ENCODE measurements at regions not wholly inside any gene's neighbourhood (a gene's known extent, or its start where the extent isn't known, plus 50 kb on each side); places are given as distances from the start of the nearest gene placed in this dataset.
A peak's percentile ranks its signal among the peaks of the same experiment; 100 is the strongest.

DNA sequence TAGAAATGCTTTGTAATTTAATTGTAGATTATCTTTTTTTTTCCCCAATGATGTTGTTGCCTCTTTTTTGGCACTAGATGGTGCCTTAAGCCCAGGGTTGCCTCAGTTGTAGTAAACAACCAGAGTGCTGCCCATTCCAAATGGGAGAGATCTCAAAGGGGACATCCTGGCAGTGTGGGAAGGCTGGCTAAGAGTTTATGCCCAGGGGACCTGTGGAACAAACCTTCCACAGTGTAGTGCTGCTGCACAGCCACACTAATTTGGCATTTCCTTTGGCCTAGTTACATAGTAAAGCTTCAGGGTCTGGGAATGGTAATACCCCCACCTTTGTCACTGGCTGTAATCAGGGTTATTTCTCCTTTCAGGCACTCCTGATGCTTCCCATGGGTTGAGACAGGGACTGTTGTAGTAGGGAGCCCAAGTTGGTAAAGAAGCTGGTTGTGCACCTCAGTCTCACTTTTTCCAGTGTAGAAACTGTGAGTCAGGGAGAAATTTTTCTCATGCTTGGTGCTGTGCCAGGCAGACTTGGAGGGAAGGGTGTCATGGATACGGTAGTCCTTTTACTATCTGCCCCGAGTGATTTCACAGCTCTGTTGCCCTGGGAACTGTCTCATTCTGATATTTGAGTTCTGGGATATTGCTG lies 177.8 kb upstream of the ECI2 start:
- DNase-seq: no peak

DNA sequence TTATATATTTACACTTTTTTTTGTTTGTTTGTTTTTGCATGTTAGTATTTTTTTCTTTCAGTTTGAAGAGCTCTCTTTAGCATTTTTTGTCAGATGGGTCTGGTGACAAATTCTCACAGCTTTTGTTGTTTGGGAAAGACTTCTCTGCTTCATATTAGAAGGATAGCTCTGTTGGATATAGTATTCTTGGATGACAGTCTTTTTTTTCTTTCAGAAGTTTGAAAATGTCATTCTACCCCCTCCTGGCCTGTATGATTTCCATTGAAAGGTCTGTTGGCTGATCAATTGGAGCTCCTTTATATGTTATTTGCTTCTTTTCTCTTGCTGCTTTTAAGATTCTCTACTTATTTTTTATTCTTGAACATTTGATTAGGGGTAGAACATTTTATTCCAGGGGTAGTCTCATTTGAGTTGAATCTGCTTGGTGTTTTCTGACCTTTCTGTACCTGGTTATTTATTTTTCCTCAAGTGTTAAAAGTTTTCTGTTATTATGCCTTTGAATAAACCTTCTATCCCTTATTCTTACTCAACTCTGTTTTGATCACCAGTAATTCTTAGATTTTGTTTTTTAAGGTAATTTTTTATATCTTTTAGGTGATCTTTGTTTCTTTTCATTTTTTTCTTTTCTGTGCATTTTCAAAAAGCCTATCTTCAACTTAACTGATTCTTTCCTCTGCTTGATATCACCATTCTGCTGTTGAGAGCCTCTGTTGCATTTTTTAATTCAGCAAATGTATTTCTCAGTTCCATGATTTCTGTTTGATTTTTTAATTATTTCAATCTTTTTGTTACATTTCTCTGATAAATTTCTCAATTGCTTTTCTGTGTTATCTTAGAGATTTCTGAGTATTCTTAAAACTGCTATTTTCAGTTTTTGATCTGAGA lies 176.8 kb upstream of the ECI2 start:
- DNase-seq: no peak

DNA sequence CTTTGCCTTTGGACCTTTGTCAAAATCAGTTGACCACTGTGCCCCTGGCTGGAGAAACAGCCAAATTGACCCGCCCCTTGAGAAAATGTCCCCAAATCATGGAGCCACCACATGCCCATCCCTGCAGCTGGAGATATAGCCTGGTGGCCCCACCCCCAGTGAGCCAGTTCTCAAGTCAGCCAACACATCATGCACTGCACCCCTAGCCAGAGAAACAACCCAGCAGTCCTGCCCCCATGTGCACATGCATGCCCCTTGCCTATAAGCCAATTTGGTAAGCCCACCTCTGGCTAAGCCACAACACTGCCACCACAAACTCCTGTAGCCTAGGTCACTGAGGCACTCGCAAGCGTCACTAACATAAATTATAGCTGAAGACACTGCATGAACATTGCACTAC lies 174.2 kb upstream of the ECI2 start:
- no peak for DNase-seq

DNA sequence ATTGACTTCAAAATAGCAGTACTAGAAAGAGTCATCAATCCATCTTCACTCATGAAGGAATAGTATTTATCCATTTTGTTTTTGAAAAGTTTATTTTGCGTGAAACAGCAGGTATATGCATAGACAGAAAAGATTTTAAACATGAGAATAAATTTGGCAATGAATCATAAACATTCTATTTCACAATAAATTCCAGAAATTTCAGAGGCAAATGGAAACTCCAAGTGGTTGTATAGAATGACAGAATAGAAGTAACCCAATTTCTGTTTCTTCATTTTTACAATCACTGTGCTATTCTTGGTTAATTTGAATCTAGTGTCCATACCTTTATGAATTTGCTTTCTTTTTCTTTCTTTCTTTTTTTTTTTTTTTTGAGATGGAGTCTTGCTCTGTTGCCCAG lies 173.0 kb upstream of the ECI2 start:
- no peak for DNase-seq

DNA sequence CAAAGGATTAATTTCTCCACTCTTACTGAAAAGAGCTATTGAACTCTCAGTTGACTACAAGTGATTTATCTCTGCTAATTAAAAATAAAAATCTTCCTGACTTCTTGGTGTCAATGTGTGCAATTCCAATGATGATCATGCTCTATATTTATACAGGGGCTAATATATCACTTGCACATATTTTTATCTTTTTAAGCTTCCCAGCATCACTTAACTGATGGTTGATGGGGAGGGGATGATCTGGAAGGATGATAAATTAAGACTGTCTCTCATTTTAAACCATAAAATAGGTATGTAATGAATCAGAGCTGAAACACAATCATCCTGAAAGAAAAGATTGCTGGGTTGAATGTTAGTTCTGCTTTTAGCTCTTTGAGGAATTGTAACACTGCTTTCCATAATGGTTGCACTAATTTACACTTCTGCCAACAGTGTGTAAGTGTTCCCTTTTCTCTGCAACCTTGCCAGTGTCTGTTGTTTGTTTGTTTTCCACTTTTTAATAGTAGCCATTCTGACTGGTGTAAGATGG lies 169.6 kb upstream of the ECI2 start:
- no peak for DNase-seq

DNA sequence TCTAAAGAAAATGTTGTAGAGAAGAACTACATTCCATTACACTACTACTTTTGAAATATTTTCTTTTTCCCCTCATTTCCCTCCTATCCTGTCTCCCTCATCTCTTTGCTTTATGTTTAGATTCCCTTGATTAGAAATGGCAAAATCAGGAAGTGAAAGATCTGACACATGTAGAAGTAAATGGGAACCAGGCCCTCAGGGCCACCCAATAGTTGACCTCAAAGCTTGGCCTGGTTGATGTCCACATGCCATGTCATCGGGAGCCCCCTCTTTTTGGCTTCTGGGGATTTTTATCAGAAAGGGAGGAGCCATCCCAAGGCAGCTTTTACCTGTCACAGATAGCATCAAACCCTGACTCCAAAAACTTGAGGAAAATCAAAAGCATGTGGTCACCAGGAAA lies 168.3 kb upstream of the ECI2 start:
- no peak for DNase-seq

DNA sequence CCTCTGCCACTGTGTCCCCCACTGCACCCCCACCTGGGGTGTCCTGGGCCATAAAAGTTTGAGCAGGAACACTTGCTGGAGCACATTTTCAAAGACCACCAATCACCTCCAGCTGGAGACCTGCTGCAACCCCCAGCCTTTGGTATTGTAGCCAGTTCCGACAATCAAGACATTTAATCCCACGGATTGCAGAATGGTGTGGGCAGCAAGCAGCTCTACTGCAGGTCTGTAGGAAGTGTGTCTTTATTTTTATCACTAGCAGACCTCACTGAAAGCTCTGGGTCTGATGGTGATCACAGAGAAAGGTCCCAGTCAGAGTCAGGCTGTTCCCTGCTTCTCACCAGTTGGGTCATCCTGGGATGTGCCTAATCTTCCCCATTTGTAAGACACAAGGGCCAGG lies 167.1 kb upstream of the ECI2 start:
- no peak for DNase-seq

DNA sequence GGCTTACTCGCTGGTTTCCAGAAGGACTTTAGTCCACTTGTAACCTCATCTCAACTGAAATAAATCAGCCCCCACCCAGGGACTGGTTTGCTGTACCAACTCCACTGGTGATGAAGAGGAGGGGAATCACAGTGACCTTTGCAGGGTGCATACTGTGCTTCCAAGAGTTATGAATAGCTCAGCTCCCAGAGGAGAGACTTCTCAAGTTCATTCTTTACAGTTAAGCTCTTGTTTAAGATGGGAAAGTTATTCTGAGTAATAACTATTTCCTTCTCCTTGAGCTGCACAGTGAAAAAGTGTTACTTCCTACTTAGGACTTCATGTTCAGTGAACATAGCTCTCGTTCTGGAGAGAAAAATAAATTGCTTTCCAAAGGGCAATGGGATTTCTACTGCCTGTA lies 166.5 kb upstream of the ECI2 start:
- no peak for DNase-seq

DNA sequence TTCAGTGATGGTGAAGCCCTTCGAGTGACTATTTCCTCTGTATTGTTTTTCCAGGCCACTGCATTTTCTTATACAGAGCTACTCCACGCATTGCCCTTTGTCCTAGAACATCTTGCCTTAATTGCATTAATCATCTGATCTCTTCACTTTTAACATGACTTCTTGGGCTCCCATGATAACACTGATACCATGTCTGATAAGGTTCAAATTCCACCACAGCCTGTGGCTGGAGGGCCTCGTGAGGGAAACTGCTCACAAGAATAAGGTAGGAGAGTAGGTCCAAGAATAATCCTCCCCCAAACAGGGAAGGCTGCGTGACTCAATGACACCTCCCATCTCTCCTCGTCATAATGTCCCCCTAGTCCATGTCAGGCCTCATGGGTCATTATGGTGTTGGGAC lies 165.5 kb upstream of the ECI2 start:
- no peak for DNase-seq

DNA sequence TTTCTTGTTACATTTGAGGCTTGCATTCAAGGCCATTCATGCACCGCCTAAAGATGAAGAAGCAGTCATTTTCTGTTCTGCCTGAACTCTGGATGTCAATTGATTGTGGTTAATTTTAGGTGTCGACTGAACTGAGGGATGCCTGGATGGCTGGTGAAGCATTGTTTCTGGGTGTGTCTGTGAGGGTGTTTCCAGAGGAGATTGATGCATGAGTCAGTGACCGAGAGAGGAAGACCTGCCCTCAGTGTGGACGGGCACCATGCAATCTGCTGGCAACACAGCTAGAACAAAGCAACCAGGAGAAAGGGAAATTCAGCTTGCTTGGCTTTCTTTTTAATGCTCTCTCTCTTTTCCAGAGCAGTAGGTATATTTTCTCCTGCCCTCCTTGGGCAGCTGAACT lies 164.1 kb upstream of the ECI2 start:
- no peak for DNase-seq

DNA sequence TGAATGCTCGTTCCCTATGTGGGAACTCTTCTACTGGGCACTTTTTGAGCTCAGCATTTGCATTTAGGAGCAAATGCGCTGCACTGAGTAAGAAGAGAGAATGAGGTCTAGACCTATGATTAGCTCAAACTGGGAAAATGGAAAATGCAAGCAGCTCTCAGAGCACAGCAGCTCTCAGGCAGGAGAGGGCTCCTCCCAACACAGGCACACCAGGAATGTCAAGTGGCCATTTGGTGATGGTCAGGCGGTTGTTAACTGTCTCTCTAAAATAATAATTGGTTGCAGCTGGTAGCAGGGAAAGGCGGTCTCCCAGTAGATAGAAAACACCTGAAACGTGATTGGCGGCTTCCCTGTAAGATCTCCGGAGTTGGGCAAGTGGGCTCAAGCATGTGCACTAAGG lies 162.0 kb upstream of the ECI2 start:
- no peak for DNase-seq

DNA sequence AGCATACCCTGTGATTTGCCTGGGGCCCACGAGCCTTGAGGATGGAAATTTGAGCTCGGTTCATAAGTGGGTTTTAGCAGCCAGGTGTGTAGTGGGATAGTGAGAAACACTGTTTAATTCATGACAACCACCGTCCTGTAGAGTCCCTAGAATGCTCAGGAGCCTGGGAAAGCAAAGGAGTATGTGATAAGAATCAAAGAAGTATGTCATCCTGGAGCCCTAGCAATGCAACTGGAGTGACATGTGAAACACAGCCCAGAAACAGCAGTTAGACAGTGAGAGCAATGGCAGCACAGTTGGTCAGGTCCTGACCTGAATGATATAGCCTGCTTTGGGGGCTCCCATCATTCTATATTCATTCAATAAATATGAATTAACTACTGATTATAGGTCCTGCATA lies 161.2 kb upstream of the ECI2 start:
- DNase-seq: no peak

DNA sequence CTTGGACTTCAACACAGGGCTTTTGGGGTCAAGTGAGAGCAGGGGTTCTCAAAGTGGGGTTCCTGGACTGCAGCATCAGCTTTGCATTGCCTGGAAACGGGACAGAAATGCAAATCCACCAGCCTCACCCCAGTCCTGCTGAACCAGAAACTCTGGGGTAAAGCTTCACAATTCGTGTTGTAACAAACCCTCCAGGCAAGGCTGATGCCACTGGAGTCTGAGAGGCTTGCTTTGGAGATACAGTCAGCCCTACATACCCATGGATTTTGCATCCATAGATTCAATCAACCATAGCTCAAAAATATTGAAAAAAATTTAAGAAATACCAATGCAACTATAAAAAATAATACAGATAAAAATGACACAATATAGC lies 160.4 kb upstream of the ECI2 start:
- DNase-seq: no peak

DNA sequence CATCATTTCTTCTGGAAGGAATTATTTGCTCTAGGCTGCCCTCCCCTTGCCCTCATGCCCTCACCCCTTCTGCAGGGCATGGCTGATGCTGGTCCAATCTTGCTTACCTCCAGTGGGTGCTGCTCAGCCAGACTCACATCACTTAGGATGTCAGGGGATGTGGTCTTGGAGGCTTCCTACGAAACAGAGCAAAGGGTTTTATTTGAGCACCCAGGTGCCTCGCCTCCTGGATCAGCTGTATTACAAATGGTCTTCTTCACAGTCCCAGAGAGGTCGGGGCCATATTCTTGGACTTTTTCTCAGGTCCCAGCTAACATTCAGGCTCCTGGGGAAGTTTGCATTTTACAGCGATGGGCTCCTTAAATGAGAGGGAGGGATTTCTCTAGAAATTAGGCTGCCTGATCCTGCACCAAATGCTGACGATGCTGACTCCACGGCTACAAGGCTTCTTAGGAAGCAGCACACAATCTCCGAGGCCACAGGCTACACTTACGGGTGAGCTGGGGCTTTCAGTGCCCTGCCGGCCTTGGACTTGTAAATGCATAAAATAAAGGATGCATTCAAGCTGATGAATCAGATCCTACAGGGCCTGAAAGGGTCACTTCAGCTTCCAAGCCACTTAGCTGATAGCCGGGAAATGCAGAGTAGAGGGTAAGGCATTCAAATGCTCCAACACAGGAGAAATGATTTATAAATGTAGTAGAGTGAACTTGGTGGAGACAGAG lies 159.8 kb upstream of the ECI2 start:
- no peak for DNase-seq

DNA sequence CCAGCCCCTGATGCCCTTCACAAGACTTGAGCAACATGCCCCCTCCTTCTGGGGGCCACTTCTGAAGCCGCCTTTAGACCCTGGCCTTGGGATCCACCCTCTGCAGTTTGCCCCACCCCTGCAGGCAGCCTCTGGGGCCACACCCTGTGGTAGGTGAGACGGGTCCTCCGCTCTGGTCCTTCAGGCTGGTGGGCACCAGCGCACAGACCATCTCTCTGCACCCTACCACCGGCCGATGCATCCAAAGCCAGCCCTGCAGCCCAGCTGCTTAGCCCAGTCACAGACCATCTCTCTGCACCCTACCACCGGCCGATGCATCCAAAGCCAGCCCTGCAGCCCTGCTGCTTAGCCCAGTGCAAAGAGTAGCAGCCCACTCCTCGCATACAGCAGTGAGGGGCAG lies 159.3 kb upstream of the ECI2 start:
- DNase-seq: no peak

DNA sequence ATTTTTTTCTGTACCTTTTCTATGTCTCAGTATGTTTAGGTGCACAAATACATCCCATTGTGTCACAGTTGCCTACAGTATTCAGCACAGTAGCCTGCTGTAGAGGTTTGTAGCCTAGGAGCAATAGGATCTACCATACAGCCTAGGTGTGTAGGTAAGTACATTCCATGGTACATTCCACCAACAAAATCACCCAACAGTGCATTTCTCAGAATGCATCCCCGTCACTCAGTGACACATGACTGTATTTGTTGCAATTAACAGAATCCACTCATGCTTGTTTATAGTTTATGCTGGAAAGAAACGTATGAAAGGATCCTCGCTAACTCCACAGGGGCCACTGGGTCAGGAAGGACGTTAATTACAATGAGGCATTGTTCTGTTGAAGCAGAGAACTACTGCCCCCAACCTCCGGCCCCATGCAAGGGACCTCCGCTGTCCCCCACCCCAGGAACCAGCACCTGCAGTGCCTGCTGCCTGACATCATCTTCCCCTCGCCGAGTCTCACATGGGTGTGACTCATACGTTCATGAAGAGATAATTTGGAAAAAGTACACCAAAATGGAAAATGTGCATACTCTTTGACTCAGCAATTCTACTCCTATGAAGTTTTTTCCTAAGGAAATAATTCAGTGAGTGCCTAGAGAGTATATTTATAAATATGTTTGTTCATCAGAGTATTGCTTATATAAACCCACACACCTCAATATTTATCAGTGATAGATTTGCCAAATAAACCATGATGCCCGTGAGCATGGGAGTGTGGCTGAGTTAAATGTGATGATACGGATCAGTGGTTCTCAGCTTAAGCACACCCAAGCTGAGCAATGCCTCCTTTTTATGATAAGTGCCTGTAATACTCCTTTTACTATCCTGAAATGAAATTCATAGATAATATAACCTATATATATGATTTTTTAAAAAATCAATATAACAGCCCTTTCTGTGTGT lies 156.4 kb upstream of the ECI2 start:
- no peak for DNase-seq

DNA sequence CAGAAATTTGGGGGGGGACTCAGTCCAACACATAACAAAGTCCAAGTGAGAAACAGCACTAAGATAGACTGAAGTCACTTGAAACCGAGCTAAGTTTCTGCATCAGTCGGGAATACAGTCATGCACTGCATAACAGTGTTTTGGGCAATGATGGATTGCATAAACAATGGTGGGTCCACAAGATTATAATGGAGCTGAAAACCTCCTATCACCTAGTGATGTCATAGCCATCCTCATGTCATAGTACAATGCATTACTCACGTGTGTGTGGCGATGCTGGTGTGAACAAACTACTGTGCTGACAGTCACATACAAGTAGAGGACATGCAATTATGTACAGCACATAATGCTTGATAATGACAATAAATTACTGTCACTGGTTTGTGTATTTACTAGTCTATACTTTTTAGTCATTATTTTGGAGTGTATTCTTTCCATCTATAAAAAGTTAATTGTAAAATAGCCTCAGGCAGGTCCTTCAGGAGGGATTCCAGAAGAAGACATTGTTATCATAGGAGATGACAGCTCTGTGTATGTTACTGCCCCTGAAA lies 154.5 kb upstream of the ECI2 start:
- DNase-seq: no peak

DNA sequence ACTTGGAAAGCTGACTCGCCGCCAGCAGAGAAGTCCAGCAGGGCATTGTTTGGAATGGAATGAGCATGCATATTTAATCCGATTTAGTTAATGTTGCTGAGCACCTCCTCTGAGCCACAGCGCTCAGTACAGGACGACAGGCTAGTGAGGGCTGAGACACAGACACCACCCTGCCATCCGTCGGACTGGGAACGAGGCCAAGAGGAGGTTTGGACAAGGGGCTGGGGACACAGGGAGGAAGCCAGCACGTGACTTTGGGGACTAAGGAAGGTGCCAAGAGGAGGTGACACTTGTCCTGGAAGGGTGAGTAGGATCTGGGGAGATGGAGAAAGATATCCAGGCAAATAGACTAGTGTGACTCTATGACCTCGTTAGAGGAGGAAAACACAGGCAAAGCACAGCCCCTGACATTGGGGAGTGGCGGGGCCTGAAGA lies 152.5 kb upstream of the ECI2 start:
- no peak for DNase-seq

DNA sequence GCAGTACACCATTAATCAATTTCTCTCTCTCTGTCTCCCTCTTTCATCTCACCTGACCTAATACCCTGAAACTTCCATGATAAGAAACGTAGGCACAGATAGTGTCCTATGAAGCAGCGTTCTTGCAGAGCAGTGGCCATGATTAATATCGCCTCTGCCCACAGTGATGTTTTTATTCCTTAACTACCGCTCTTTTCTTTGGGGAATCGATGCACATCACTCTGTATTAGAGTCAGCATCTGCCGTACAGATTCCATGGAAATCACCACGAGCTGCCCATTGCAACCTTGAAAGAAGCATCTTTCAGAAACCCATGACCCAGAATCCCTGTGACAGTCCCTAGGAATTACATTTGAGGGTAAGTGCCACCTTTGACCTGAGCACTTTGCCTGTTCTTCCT lies 152.0 kb upstream of the ECI2 start:
- no peak for DNase-seq

DNA sequence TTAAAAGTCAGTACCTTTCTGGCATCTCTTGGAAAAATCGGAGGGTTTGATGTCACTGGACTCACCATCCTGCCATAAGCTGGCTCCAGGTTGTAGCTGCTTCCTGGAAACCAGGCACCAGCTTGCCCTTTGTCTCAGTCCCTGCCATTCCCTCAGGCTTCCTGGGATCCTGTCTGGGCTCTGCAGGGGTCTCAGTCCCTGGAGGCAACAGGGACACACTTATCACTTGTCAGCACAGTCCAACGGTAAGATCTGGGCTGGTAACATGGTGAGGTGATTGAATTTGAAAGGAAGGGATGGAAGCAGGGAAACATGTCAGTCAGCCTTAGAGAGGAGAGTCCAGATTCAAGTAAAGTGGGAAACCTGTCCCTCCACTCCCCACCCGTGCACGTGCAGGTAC lies 147.6 kb upstream of the ECI2 start:
- DNase-seq: no peak

DNA sequence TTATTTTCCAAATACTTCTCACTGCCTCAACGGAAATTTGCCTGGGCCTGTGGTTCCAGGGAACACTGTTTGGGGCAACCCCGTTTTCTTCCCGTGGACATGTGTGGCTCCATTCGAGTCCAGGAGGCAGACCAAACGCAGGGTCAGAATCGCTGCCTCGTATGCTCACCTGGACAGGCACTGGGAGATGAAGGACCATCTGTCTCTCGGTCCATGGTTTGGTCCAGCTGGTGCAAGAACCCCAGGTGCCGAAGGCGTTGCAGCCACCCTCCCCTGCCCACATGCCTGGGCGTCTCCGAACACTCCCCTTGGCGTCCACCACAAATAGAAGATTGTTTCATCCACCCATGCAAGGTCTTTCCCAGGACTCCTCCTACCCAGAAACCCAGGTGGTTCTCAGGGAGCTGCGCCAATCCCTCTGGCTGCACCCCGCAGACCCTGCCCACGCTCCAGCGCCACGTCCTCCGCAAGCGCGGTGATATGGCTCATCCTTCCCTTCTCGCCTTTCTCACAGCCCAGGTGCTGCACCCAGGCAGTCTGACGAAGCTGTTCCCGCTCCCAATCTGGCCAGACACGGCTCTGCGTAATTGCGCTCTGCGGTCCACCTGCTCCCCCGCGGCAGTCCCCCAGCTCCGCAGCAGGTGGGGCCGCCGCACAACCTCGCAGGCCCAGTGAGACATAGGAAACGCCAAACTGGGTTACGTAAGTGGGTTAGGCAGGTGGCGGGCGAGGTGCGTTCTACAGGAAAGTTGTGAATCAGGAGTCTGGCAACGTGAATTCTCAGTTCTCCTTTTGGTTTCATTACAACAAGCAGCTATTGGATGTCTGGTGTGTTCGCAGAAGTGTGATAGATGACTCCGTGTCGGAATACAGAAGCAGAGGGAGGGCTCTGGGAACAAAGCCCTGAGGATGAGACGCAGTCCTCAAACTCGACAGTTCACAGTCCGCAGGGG lies 146.2 kb upstream of the ECI2 start:
- DNase-seq: peak in 1 of 5 experiments; percentile 7

All from T-helper 2 cell (primary cell).